HepG2 (cell line): ENCODE measurements at regions not wholly inside any gene's neighbourhood (a gene's known extent, or its start where the extent isn't known, plus 50 kb on each side); places are given as distances from the start of the nearest gene placed in this dataset.

ENCODE experiments used
- ATAC-seq: fragments of 200-7000 bp; cut with Tn5 transposase; 3 replicates; pipeline ENCODE4 v1.9.1; 2020; ENCODE audit warnings: mild to moderate bottlenecking, moderate library complexity
- BruUV-seq: library from RNA; stranded (reverse); fragments of 400-500 nt; replicated peaks from 2 replicates; lab custom pipeline; 2021; lab: Mats Ljungman, UMichigan
- CTCF ChIA-PET: fragments of 300-600 bp; formaldehyde crosslinking; extraction: SDS; loops from one replicate; lab custom pipeline; 2021; ENCODE audit warnings: low total read pairs, inconsistent platforms, low intra/inter-chr PET ratio; lab: Yijun Ruan, JAX
- POLR2A ChIA-PET: fragments of 350-600 bp; sonication (Branson Sonifier 250); formaldehyde crosslinking; loops from one replicate; lab custom pipeline; 2020; ENCODE audit warnings: antibody characterized with exemption, inconsistent platforms; lab: Yijun Ruan, JAX
- DNase-seq: peaks from one replicate; pipeline ENCODE4 v3.0.0-alpha.2; 2015; ENCODE audit warnings: low spot score
- FAIRE-seq: peaks from 3 replicates; lab custom pipeline; 2011; peaks lifted over from hg19 to GRCh38; lab: Jason Lieb, UNC
- H2AFZ ChIP-seq: one replicate; pipeline ENCODE4 v1.6.1; 2011; ENCODE audit warnings: low read length, inconsistent platforms
- H3K27ac ChIP-seq: fragments of 300-600 bp; 3 replicates; pipeline ENCODE4 v1.8.0; 2011; ENCODE audit warnings: mixed run types, mild to moderate bottlenecking, mixed read lengths, low read length, inconsistent platforms; ENCODE audit not compliant: insufficient read depth; ENCODE audit errors: extremely low read length
- H3K27me3 ChIP-seq, 2 experiments: fragments of 200-600 bp in 1 of 2; 2 replicates in 1 of 2; 3 replicates in 1 of 2; pipeline versions ENCODE4 v1.6.0 to v1.8.0; 2011; ENCODE audit warnings: low read length in 2 of 2, mild to moderate bottlenecking in 2 of 2, moderate library complexity in 2 of 2, inconsistent platforms in 1 of 2; ENCODE audit not compliant: insufficient read depth in 2 of 2, control insufficient read depth in 1 of 2
- H3K36me3 ChIP-seq, 2 experiments: fragments of 200-600 bp in 1 of 2; replicated peaks in 1 of 2; 2 replicates in 1 of 2; 3 replicates in 1 of 2; pipeline versions ENCODE4 v1.5.1 to v1.8.0; 2011; ENCODE audit warnings: low read length in 2 of 2, inconsistent platforms in 1 of 2; ENCODE audit not compliant: insufficient read depth in 2 of 2, control insufficient read depth in 1 of 2
- H3K4me1 ChIP-seq: 2 replicates; pipeline ENCODE4 v1.5.1; 2012; ENCODE audit warnings: low read length, inconsistent platforms; ENCODE audit not compliant: insufficient read depth
- H3K4me2 ChIP-seq: 2 replicates; pipeline ENCODE4 v1.6.0; 2011; ENCODE audit warnings: low read depth, low read length, inconsistent platforms
- H3K4me3 ChIP-seq, 3 experiments: fragments of 200-600 bp in 1 of 3; sonication (generic), shearing (Covaris generic) in 1 of 3; replicated peaks in 1 of 3; 2 replicates each; pipeline ENCODE4 v1.5.1; 2011 to 2016; ENCODE audit warnings: low read length in 3 of 3, inconsistent platforms in 2 of 3, low read depth in 2 of 3, mild to moderate bottlenecking in 2 of 3, control low read depth in 1 of 3, mixed read lengths in 1 of 3; ENCODE audit not compliant: insufficient read depth in 1 of 3
- H3K79me2 ChIP-seq: one replicate; pipeline ENCODE4 v1.6.1; 2011; ENCODE audit warnings: low read length, inconsistent platforms; ENCODE audit not compliant: insufficient read depth
- H3K9ac ChIP-seq: 2 replicates; pipeline ENCODE4 v1.6.0; 2011; ENCODE audit warnings: mild to moderate bottlenecking, low read depth, low read length, inconsistent platforms; ENCODE audit not compliant: insufficient read depth
- H3K9me3 ChIP-seq: 2 replicates; pipeline ENCODE4 v1.5.1; 2012; ENCODE audit warnings: mild to moderate bottlenecking, low read length
- H4K20me1 ChIP-seq: 2 replicates; pipeline ENCODE4 v1.6.0; 2011; ENCODE audit warnings: inconsistent platforms, mild to moderate bottlenecking, low read length, moderate library complexity; ENCODE audit not compliant: insufficient read depth
- BRD4 ChIP-seq: sonication (generic); formaldehyde crosslinking; IDR thresholded peaks from 2 replicates; pipeline ENCODE4 v1.4.0; 2020; ENCODE audit warnings: missing genetic modification reagents
- EEA1 ChIP-seq: sonication (generic); formaldehyde crosslinking; IDR thresholded peaks from 2 replicates; pipeline ENCODE4 v1.5.1; 2020; ENCODE audit warnings: mild to moderate bottlenecking, missing genetic modification reagents, borderline replicate concordance
- MTF2 ChIP-seq: sonication (generic); formaldehyde crosslinking; IDR thresholded peaks from 2 replicates; pipeline ENCODE4 v1.5.0; 2020; ENCODE audit warnings: missing genetic modification reagents, borderline replicate concordance
- NCOR1 ChIP-seq: fragments of 200-600 bp; sonication (generic); IDR thresholded peaks from 2 replicates; pipeline ENCODE4 v1.7.0; 2017; ENCODE audit warnings: antibody characterized with exemption, low read length, borderline replicate concordance
- TBL1XR1 ChIP-seq: fragments of 150-350 bp; IDR thresholded peaks from 2 replicates; pipeline ENCODE4 v1.6.1; 2014; ENCODE audit warnings: borderline replicate concordance, low read length; ENCODE audit not compliant: partially characterized antibody
- ZBTB20 ChIP-seq: sonication (generic); formaldehyde crosslinking; IDR thresholded peaks from 2 replicates; pipeline ENCODE4 v1.8.1; 2023; ENCODE audit warnings: missing genetic modification reagents, low read depth, mild to moderate bottlenecking, borderline replicate concordance
- ZNF230 ChIP-seq: sonication (generic); formaldehyde crosslinking; IDR thresholded peaks from 2 replicates; pipeline ENCODE4 v1.4.0; 2020; ENCODE audit warnings: mild to moderate bottlenecking, missing genetic modification reagents
- ZNF354B ChIP-seq: sonication (generic); formaldehyde crosslinking; IDR thresholded peaks from 2 replicates; pipeline ENCODE4 v1.8.0; 2022; ENCODE audit warnings: mild to moderate bottlenecking, missing genetic modification reagents
- ZSCAN12 ChIP-seq: sonication (generic); formaldehyde crosslinking; IDR thresholded peaks from 2 replicates; pipeline ENCODE4 v1.9.0; 2021; ENCODE audit warnings: mild to moderate bottlenecking, missing genetic modification reagents
- WGBS: methylation state at CpG from one replicate; pipeline ENCODE4 v1.1.6; 2017; ENCODE audit warnings: low lambda C conversion rate; 5-methylcytosine and 5-hydroxymethylcytosine counted together
- in situ Hi-C: cut with HindIII; loops from 2 replicates; pipeline ENCODE4 v1.10.0; 2017; ENCODE audit warnings: low pct_unique_long_range_greater_than_20kb; ENCODE audit not compliant: extremely low pct_ligation_motif_present
- intact Hi-C: fragments of 100-400 bp; cut with micrococcal nuclease; formaldehyde crosslinking; loops from one replicate; pipeline ENCODE4 v1.10.0; 2022; ENCODE audit not compliant: unreplicated experiment
- TF ChIP-seq, protein P1 (sequence below): sonication (generic); formaldehyde crosslinking; IDR thresholded peaks from 2 replicates; pipeline ENCODE4 v1.4.0; 2020; ENCODE audit warnings: missing genetic modification reagents

DNA sequence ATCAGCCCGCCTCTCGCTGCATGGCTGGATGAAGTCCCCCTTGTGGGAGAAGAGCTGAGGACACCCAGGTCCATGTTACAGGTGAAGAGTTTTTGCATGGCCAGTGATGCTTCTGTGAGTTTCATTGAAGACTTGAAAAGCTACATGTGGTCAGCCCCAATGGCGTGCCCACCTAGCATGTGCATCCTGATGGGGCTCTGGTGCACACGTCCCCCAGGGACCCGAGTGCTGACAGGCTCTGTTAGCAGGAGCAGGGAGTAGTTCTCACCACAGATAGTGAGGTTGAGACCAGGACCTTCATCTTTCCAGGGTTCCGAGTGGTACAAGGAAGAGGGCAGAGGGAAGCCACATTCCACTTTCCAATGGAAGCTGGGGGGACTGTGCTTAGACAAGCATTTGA is 184.8 kb upstream of the C1orf174 start:
- Histone ChIP-seq H4K20me1 (no peaks in the 10 kb centered on the region), H3K4me2 (no peak overlapping the region), H3K79me2 (no peaks in the 10 kb centered on the region), H3K27me3 (peaks cover 2 to 36% of the 10 kb centered on the region in 2 experiments), H3K27ac (no peak overlapping the region), H2AFZ (no peak overlapping the region), H3K4me1 (peaks cover 12% of the 10 kb centered on the region; the same call in 1 of the 2 replicates), H3K9ac (no peak overlapping the region), H3K36me3 (no peaks in the 10 kb centered on the region), H3K4me3 (no peak overlapping the region), H3K9me3 (no peaks in the 10 kb centered on the region)
- POLR2A ChIA-PET = no interaction called here
- no TSS peak for BruUV-seq
- FAIRE-seq (no peak), ATAC-seq (no peak), DNase-seq (no peak)
- TF ChIP-seq, protein P1, sequence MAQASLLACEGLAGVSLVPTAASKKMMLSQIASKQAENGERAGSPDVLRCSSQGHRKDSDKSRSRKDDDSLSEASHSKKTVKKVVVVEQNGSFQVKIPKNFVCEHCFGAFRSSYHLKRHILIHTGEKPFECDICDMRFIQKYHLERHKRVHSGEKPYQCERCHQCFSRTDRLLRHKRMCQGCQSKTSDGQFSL (CRISPR knock-in tag) = no peak
- TF ChIP-seq ZNF230 (CRISPR knock-in tag) = no peak
- in situ Hi-C loops (no loop called here), intact Hi-C loops (no loop called here)
- CTCF ChIA-PET = no interaction called here
- 29% methylated on average over 1 of the region's 6 CpGs for WGBS

DNA sequence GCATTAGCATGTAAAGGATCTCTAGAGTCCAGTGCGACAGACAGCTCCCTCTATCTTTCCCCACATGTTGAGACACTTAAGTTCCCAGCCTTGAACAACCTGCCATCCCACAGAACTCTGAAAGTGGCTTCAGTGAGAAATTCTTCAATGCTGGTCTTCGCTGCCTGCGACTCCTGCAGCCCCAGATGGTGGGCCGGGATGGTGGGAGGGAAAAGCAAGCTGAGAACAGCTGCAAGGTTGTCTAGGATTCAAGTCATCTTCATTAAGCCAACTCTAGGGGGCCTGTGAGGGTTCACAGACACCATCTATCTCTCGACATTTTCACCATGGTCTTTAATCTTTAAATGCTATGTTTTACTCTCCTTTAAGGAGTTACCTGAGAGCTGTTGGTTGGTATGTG is 185.5 kb upstream of the C1orf174 start:
- DNase-seq = no peak
- POLR2A ChIA-PET = no interaction called here
- H2AFZ ChIP-seq = no peak overlapping the region
- H3K27me3 ChIP-seq = peaks cover 2 to 36% of the 10 kb centered on the region in 2 experiments
- BruUV-seq = no TSS peak
- no peak overlapping the region for H3K27ac ChIP-seq
- peaks cover 12% of the 10 kb centered on the region; the same call in 1 of the 2 replicates for H3K4me1 ChIP-seq
- H4K20me1 ChIP-seq = no peaks in the 10 kb centered on the region
- no peaks in the 10 kb centered on the region for H3K79me2 ChIP-seq
- intact Hi-C loops (no loop called here), in situ Hi-C loops (no loop called here)
- no peaks in the 10 kb centered on the region for H3K36me3 ChIP-seq
- FAIRE-seq = no peak
- CTCF ChIA-PET = no interaction called here
- TF ChIP-seq ZBTB20 = no peak
- no peak for TF ChIP-seq NCOR1
- TF ChIP-seq ZNF354B (CRISPR knock-in tag) = no peak
- TF ChIP-seq TBL1XR1 = no peak
- no peak for TF ChIP-seq MTF2 (CRISPR knock-in tag)
- TF ChIP-seq ZSCAN12 (CRISPR knock-in tag) = no peak
- TF ChIP-seq EEA1 (CRISPR knock-in tag) = no peak
- TF ChIP-seq BRD4 (CRISPR knock-in tag) = no peak
- ATAC-seq = no peak
- 5% methylated on average over 5 of the region's 5 CpGs for WGBS
- no peak overlapping the region for H3K4me2 ChIP-seq
- no peak overlapping the region for H3K4me3 ChIP-seq
- H3K9me3 ChIP-seq = no peaks in the 10 kb centered on the region
- no peak overlapping the region for H3K9ac ChIP-seq
